ENCODE measurements at regions not wholly inside any gene's neighbourhood (a gene's known extent, or its start where the extent isn't known, plus 50 kb on each side); places are given as distances from the start of the nearest gene placed in this dataset.

DNA sequence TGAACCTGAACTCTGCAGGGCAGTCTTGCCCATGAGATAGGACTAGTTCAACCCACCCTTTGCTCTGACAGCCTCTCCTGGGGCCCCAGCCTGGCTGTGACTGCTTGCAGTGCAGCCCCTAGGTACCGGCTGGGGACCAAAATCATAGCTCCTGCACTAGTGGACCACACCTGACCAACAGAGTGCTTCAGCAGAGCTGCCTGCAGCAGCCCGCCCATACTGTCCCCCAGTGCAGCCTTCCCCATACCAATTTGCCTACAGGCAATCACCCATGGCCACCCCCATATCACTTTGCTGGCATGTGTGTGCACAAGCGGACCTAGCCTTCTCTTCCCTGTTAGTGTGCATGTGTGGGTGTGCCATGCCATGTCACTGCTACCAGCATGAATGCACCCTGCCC lies 347.6 kb upstream of the MPDZ start (continued):
- no peak for TF ChIP-seq EZH2phosphoT487 (IDR thresholded peaks at IDR 0.05; ENCODE audit: unreplicated experiment)
- TF ChIP-seq, protein P1, sequence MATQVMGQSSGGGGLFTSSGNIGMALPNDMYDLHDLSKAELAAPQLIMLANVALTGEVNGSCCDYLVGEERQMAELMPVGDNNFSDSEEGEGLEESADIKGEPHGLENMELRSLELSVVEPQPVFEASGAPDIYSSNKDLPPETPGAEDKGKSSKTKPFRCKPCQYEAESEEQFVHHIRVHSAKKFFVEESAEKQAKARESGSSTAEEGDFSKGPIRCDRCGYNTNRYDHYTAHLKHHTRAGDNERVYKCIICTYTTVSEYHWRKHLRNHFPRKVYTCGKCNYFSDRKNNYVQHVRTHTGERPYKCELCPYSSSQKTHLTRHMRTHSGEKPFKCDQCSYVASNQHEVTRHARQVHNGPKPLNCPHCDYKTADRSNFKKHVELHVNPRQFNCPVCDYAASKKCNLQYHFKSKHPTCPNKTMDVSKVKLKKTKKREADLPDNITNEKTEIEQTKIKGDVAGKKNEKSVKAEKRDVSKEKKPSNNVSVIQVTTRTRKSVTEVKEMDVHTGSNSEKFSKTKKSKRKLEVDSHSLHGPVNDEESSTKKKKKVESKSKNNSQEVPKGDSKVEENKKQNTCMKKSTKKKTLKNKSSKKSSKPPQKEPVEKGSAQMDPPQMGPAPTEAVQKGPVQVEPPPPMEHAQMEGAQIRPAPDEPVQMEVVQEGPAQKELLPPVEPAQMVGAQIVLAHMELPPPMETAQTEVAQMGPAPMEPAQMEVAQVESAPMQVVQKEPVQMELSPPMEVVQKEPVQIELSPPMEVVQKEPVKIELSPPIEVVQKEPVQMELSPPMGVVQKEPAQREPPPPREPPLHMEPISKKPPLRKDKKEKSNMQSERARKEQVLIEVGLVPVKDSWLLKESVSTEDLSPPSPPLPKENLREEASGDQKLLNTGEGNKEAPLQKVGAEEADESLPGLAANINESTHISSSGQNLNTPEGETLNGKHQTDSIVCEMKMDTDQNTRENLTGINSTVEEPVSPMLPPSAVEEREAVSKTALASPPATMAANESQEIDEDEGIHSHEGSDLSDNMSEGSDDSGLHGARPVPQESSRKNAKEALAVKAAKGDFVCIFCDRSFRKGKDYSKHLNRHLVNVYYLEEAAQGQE (IDR thresholded peaks at IDR 0.05; ENCODE audit: unreplicated experiment) = no peak
- no peak for TF ChIP-seq CREB1 (CRISPR knock-in tag; IDR thresholded peaks at IDR 0.05; ENCODE audit: low read depth)
- TF ChIP-seq EZH2 (IDR thresholded peaks at IDR 0.05; ENCODE audit: low read depth, unreplicated experiment) = no peak

DNA sequence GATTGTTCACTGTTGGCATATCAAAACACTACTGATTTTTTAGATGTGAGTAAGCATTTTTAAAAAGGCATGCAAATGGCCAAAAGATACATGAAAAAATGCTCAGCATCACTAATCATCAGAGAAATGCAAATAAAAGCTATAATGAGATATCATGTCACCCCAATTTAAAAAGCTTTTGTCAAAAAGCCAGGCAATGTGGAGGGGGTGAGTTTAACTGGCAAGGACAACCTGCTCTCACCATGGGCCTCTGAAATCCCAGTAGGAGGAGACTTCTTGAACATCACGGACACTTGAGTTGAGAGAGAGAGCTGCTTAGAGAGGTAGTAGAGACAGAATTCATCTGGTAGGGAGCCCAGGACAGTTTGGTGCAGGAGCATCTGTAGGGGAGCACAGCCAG lies 347.1 kb upstream of the MPDZ start:
- no peak overlapping the region for H2AFZ ChIP-seq
- no peaks in the 10 kb centered on the region for H3K27me3 ChIP-seq (ENCODE audit: insufficient read depth)
- no peaks in the 10 kb centered on the region for H3K36me3 Mint-ChIP-seq (ENCODE audit: low read depth)
- no peaks in the 10 kb centered on the region for H4K20me1 ChIP-seq (replicated peaks; ENCODE audit: insufficient read depth)
- no peak for DNase-seq (ENCODE audit: low spot score)
- H3K9me2 ChIP-seq (ENCODE audit: insufficient read depth) = peaks cover 14% of the 10 kb centered on the region
- no peak overlapping the region for H3K27ac ChIP-seq (ENCODE audit: low read depth)
- H3K36me3 ChIP-seq (ENCODE audit: insufficient read depth) = no peaks in the 10 kb centered on the region; the same call in 1 of the 2 replicates
- peaks cover 2% of the 10 kb centered on the region; the same call in 2 of the 3 replicates for H3K9me3 Mint-ChIP-seq
- no peak overlapping the region for H3K4me3 ChIP-seq
- H3K27ac Mint-ChIP-seq = no peak overlapping the region
- H3F3A ChIP-seq (replicated peaks; ENCODE audit: low read depth) = no peaks in the 10 kb centered on the region
- no peaks in the 10 kb centered on the region for H3K4me1 Mint-ChIP-seq
- no peak overlapping the region for H3K4me2 ChIP-seq
- no peaks in the 10 kb centered on the region for H3K79me2 ChIP-seq (replicated peaks; ENCODE audit: insufficient read depth)
- no peaks in the 10 kb centered on the region for H3K4me1 ChIP-seq (ENCODE audit: insufficient read depth)
- H3K4me3 Mint-ChIP-seq = no peak overlapping the region
- no peaks in the 10 kb centered on the region for H3K27me3 Mint-ChIP-seq (ENCODE audit: insufficient read depth, low read depth, poor library complexity)
- ATAC-seq = no peak
- TF ChIP-seq POLR2AphosphoS5 (IDR thresholded peaks at IDR 0.05; ENCODE audit: low read depth) (no peak), STAT1 (IDR thresholded peaks at IDR 0.05; ENCODE audit: unreplicated experiment) (no peak), EZH2 (IDR thresholded peaks at IDR 0.05; ENCODE audit: low read depth, unreplicated experiment) (no peak), NANOG (IDR thresholded peaks at IDR 0.05; ENCODE audit: borderline replicate concordance) (no peak), ZNF114 (CRISPR knock-in tag; IDR thresholded peaks at IDR 0.05) (no peak), JUNB (IDR thresholded peaks at IDR 0.05; ENCODE audit: unreplicated experiment) (no peak)
- TF ChIP-seq, protein P2, sequence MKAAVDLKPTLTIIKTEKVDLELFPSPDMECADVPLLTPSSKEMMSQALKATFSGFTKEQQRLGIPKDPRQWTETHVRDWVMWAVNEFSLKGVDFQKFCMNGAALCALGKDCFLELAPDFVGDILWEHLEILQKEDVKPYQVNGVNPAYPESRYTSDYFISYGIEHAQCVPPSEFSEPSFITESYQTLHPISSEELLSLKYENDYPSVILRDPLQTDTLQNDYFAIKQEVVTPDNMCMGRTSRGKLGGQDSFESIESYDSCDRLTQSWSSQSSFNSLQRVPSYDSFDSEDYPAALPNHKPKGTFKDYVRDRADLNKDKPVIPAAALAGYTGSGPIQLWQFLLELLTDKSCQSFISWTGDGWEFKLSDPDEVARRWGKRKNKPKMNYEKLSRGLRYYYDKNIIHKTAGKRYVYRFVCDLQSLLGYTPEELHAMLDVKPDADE (IDR thresholded peaks at IDR 0.05) = no peak
- TF ChIP-seq, protein P1 (IDR thresholded peaks at IDR 0.05; ENCODE audit: unreplicated experiment) = no peak
- TF ChIP-seq, protein P3, sequence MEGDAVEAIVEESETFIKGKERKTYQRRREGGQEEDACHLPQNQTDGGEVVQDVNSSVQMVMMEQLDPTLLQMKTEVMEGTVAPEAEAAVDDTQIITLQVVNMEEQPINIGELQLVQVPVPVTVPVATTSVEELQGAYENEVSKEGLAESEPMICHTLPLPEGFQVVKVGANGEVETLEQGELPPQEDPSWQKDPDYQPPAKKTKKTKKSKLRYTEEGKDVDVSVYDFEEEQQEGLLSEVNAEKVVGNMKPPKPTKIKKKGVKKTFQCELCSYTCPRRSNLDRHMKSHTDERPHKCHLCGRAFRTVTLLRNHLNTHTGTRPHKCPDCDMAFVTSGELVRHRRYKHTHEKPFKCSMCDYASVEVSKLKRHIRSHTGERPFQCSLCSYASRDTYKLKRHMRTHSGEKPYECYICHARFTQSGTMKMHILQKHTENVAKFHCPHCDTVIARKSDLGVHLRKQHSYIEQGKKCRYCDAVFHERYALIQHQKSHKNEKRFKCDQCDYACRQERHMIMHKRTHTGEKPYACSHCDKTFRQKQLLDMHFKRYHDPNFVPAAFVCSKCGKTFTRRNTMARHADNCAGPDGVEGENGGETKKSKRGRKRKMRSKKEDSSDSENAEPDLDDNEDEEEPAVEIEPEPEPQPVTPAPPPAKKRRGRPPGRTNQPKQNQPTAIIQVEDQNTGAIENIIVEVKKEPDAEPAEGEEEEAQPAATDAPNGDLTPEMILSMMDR (conservative IDR thresholded peaks at IDR 0.05; ENCODE audit: low read depth in 2 of 2) = no peak

Data from GM23338 (cell line).